ENCODE measurements at regions not wholly inside any gene's neighbourhood (a gene's known extent, or its start where the extent isn't known, plus 50 kb on each side); places are given as distances from the start of the nearest gene placed in this dataset.

DNA sequence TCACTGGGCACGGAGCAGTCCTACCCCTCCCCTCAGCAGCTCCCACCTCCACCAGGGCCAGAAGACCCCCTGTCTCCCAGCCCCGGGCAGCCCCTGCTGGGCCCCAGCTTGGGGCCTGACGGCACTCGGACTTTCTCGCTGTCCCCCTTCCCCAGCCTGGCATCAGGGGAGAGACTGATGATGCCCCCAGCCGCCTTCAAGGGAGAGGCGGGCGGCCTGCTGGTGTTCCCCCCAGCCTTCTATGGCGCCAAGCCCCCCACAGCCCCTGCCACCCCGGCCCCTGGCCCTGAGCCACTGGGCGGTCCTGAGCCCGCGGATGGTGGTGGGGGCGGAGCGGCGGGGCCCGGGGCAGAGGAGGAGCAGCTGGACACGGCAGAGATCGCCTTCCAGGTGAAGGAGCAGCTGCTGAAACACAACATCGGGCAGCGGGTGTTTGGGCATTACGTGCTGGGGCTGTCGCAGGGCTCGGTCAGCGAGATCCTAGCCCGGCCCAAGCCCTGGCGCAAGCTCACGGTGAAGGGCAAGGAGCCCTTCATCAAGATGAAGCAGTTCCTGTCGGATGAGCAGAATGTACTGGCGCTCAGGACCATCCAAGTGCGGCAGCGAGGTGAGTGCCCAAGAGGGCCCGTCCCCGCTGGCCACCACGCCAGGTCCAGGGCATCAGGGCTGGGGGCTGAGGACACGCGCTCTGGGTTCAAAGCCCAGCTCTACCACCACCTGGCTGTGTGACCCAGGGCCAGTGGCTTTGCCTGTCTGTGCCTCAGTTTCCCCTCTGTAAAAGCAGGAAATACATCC, 58.6 kb downstream of the PHETA1 start:
- DNase-seq (ENCODE audit: extremely low read depth, low read depth) = no peak
- TF ChIP-seq, protein P1, sequence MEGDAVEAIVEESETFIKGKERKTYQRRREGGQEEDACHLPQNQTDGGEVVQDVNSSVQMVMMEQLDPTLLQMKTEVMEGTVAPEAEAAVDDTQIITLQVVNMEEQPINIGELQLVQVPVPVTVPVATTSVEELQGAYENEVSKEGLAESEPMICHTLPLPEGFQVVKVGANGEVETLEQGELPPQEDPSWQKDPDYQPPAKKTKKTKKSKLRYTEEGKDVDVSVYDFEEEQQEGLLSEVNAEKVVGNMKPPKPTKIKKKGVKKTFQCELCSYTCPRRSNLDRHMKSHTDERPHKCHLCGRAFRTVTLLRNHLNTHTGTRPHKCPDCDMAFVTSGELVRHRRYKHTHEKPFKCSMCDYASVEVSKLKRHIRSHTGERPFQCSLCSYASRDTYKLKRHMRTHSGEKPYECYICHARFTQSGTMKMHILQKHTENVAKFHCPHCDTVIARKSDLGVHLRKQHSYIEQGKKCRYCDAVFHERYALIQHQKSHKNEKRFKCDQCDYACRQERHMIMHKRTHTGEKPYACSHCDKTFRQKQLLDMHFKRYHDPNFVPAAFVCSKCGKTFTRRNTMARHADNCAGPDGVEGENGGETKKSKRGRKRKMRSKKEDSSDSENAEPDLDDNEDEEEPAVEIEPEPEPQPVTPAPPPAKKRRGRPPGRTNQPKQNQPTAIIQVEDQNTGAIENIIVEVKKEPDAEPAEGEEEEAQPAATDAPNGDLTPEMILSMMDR (IDR thresholded peaks at IDR 0.05; ENCODE audit: low read depth, low read length, missing control alignments) = no peak
- H3K4me3 ChIP-seq (replicated peaks; ENCODE audit: low read depth, low read length) = no peak overlapping the region

DNA sequence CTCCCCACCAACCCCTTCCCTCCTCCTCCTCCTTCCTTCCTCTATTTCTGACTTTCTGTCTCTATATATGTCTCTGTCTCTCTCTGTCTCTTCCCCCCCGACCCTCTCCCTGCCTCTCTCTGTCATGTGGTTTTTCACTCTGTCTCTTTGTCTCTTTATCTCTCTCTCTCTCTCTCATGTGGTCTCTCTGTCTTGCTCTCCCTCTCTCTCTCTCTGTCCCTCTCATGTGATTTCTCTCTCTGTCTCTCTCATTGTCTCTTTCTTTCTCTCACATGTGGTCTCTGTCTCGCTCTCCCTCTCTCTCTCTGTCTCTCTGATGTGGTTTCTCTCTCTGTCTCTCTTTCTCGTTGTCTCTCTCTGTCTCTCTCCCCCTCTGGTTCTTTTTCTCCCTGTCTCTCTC, 59.3 kb downstream of the PHETA1 start:
- DNase-seq (ENCODE audit: extremely low read depth, low read depth) = no peak
- no peak overlapping the region for H3K4me3 ChIP-seq (replicated peaks; ENCODE audit: low read depth, low read length)
- TF ChIP-seq, protein P1 (IDR thresholded peaks at IDR 0.05; ENCODE audit: low read depth, low read length, missing control alignments) = no peak

DNA sequence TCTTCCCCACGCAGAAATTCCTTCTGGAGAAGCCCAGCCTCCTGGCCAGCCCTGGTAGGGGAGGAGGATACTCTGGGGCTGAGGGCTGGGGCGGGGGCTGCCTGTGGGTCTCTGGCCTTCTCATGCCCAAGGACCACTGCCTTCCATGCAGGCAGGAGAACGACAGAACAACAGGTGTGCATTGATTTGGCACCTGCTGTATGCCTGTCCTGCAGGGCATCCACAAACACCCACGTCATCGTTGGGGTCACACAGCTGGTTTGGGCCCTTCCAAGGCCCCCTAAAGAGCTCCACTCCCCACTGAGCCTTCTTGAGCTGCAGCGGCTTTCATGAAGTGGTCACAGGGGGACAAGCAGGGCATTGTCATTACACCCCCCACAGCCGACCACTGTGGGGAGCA, 60.4 kb downstream of the PHETA1 start:
- TF ChIP-seq, protein P1 (IDR thresholded peaks at IDR 0.05; ENCODE audit: low read depth, low read length, missing control alignments) = no peak
- no peak for DNase-seq (ENCODE audit: extremely low read depth, low read depth)
- no peak overlapping the region for H3K4me3 ChIP-seq (replicated peaks; ENCODE audit: low read depth, low read length)

DNA sequence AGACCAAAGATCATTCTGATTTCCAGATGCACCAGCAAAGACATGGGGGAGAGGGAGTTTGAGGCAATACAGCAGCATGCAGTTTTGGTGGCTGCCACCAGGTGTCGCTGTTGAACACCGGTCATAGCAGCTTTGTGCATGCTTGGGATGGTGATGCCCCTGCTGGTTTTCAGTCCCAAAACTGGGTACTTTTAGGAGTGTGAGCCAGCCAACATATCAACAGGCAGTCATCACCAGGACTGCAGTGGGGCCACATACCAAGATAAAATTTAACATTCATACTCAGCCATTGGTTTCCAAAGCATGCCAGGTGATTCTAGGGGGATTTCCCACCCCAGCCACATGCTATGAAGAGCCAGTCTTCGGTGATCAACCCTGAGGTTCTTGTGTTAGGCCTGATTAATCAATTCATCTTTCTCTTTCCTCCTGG, 64.2 kb downstream of the PHETA1 start:
- DNase-seq (ENCODE audit: extremely low read depth, low read depth) = peak; percentile 12
- TF ChIP-seq, protein P1 (IDR thresholded peaks at IDR 0.05; ENCODE audit: low read depth, low read length, missing control alignments) = peak; percentile 91
- H3K4me3 ChIP-seq (replicated peaks; ENCODE audit: low read depth, low read length) = no peak overlapping the region

DNA sequence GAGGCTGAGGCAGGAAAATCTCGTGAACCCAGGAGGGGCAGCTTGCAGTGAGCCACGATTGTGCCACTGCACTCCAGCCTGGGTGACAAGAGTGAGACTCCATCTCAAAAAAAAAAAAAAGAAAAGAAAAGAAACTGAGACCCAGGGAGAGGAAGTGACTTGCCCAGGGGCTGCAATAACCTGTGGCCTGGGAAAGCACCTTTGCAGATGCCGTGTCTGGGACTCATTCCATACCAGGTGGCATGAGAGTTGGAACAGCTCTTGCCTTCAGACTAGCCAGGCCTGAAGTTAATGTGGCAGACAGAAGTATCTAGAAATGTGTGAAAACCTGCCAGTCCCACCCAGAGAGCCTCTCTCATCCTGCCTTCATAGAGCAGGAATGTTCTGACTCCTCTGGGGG, 65.4 kb downstream of the PHETA1 start:
- DNase-seq (ENCODE audit: extremely low read depth, low read depth) = no peak
- TF ChIP-seq, protein P1 (IDR thresholded peaks at IDR 0.05; ENCODE audit: low read depth, low read length, missing control alignments) = no peak
- no peak overlapping the region for H3K4me3 ChIP-seq (replicated peaks; ENCODE audit: low read depth, low read length)

DNA sequence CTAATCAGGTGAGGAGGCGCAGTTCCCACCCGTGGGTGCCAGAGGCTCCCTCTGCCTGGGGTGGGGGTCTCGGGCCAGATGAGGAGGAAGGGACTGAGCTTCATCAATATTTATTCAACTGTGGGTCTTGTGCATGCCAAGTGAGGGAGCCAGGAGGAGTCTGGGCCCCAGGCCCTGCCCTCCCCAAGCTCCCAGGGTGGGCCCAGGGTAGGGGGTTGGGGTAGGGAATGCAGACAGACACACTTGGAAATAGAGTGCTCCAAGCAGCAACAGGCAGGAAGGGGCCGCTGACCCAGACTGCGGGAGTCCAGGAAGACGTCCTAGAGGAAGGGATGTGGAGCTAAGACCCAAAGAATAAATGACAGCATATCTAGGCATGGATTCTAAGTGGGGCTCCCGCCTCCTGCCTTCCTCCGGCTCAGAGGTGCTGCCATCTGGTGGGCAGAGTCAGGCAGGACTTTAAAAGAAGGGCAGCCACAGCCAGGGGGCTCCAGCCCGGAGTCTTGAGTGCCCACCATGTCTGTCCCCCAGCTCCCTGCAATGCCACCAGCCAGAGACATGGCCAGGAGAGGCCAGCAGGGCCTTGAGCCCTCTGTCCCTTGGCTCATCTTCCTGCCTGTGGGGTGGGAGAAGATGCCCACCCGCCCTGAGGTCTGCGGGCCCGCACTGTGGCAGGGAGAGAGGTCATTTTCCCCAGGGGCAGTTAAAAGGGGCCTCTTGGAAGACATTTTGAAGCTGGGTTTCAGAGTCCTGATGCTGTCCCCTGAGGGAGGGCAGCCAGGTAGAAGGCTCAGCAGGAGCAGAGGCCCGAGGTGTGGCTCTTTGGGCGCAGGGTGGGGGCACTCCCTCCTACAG, 70.1 kb downstream of the PHETA1 start:
- no peak overlapping the region for H3K4me3 ChIP-seq (replicated peaks; ENCODE audit: low read depth, low read length)
- no peak for DNase-seq (ENCODE audit: extremely low read depth, low read depth)

More for the DNA sequence above, 70.1 kb downstream of the PHETA1 start:
- TF ChIP-seq, protein P1 (IDR thresholded peaks at IDR 0.05; ENCODE audit: low read depth, low read length, missing control alignments) = peak; percentile 95
